IPS-18c (cell line): ENCODE measurements at regions not wholly inside any gene's neighbourhood (a gene's known extent, or its start where the extent isn't known, plus 50 kb on each side); places are given as distances from the start of the nearest gene placed in this dataset.

Experiments
- H3K4me3 ChIP-seq: 2 replicates; pipeline ENCODE4 v1.7.0; 2013; ENCODE audit warnings: low read depth, mild to moderate bottlenecking, low read length, moderate library complexity; ENCODE audit not compliant: insufficient read depth
- H3K9me3 ChIP-seq: one replicate; pipeline ENCODE4 v1.6.1; 2013; ENCODE audit warnings: mild to moderate bottlenecking, low read length, moderate library complexity; ENCODE audit not compliant: control insufficient read depth, insufficient read depth

- Histone ChIP-seq H3K4me3 (no peak overlapping the region), H3K9me3 (no peaks in the 10 kb centered on the region)
Measured at GRCh38 chr13:27847669-27848068, 55.4 kb downstream of the GSX1 start.

- Histone ChIP-seq H3K4me3 (no peak overlapping the region), H3K9me3 (no peaks in the 10 kb centered on the region)
Measured at GRCh38 chr13:27851096-27851850, 59.0 kb downstream of the GSX1 start.

- Histone ChIP-seq H3K9me3 (no peaks in the 10 kb centered on the region), H3K4me3 (no peak overlapping the region)
Measured at GRCh38 chr13:27852491-27852890, 60.2 kb downstream of the GSX1 start.

GRCh38 chr13:27853335-27853734, 61.1 kb downstream of the GSX1 start:
- H3K4me3 ChIP-seq, result no peak overlapping the region
- H3K9me3 ChIP-seq, result no peaks in the 10 kb centered on the region

GRCh38 chr13:27853861-27854260, 61.6 kb downstream of the GSX1 start:
- no peak overlapping the region for H3K4me3 ChIP-seq
- no peaks in the 10 kb centered on the region for H3K9me3 ChIP-seq

GRCh38 chr13:27854606-27855005, 62.3 kb downstream of the GSX1 start:
- Histone ChIP-seq H3K4me3 (no peak overlapping the region), H3K9me3 (no peaks in the 10 kb centered on the region)

GRCh38 chr13:27855381-27855780, 63.1 kb downstream of the GSX1 start:
- Histone ChIP-seq H3K4me3 (no peak overlapping the region), H3K9me3 (no peaks in the 10 kb centered on the region)

GRCh38 chr13:27857282-27857681, 62.5 kb upstream of the PDX1 start:
- no peaks in the 10 kb centered on the region for H3K9me3 ChIP-seq
- no peak overlapping the region for H3K4me3 ChIP-seq

- peak overlapping the region; percentile 17; the same call in 1 of the 2 replicates for H3K4me3 ChIP-seq
- no peaks in the 10 kb centered on the region for H3K9me3 ChIP-seq
Measured at GRCh38 chr13:27858046-27858445, 61.8 kb upstream of the PDX1 start.

- H3K4me3 ChIP-seq, result no peak overlapping the region
Measured at GRCh38 chr13:27860743-27861142, 59.1 kb upstream of the PDX1 start.

GRCh38 chr13:27861165-27861564, 58.6 kb upstream of the PDX1 start:
- Histone ChIP-seq H3K9me3 (no peaks in the 10 kb centered on the region), H3K4me3 (no peak overlapping the region)

More at GRCh38 chr13:27860743-27861142, 59.1 kb upstream of the PDX1 start:
- H3K9me3 ChIP-seq, result no peaks in the 10 kb centered on the region

GRCh38 chr13:27868641-27869435, 51.0 kb upstream of the PDX1 start:
- Histone ChIP-seq H3K4me3 (no peak overlapping the region), H3K9me3 (no peaks in the 10 kb centered on the region)

GRCh38 chr13:27869436-27870095, 50.2 kb upstream of the PDX1 start:
- H3K9me3 ChIP-seq, result no peaks in the 10 kb centered on the region
- no peak overlapping the region for H3K4me3 ChIP-seq
